OCI-LY1 (cell line): ENCODE measurements at regions not wholly inside any gene's neighbourhood (a gene's known extent, or its start where the extent isn't known, plus 50 kb on each side); places are given as distances from the start of the nearest gene placed in this dataset.

Experiments
- H2AFZ ChIP-seq: fragments of 200-600 bp; sonication (generic), shearing (Covaris generic); 2 replicates; pipeline ENCODE4 v1.6.0; 2014; ENCODE audit warnings: antibody characterized with exemption, mild to moderate bottlenecking, low read length
- H3F3A ChIP-seq: fragments of 200-600 bp; sonication (generic), shearing (Covaris generic); 2 replicates; pipeline ENCODE4 v1.6.0; 2014; ENCODE audit warnings: mild to moderate bottlenecking, antibody characterized with exemption, low read length, moderate library complexity; ENCODE audit not compliant: insufficient read depth
- H3K27ac ChIP-seq: fragments of 200-600 bp; sonication (generic); 2 replicates; pipeline ENCODE4 v1.5.1; 2014; ENCODE audit warnings: low read length, mixed run types, mild to moderate bottlenecking, low read depth; ENCODE audit not compliant: poor library complexity, severe bottlenecking
- H3K27me3 ChIP-seq: fragments of 200-600 bp; sonication (generic); 2 replicates; pipeline ENCODE4 v1.6.0; 2014; ENCODE audit warnings: antibody characterized with exemption, mild to moderate bottlenecking, low read length, moderate library complexity; ENCODE audit not compliant: insufficient read depth
- H3K36me3 ChIP-seq: fragments of 200-600 bp; sonication (generic); 2 replicates; pipeline ENCODE4 v1.6.1; 2014; ENCODE audit warnings: mild to moderate bottlenecking, antibody characterized with exemption, low read length, moderate library complexity, mixed read lengths; ENCODE audit not compliant: insufficient read depth
- H3K4me1 ChIP-seq: fragments of 200-600 bp; sonication (generic); 2 replicates; pipeline ENCODE4 v1.5.1; 2014; ENCODE audit warnings: mild to moderate bottlenecking, low read length, moderate library complexity; ENCODE audit not compliant: insufficient read depth, severe bottlenecking
- H3K4me2 ChIP-seq: fragments of 200-600 bp; sonication (generic), shearing (Covaris generic); 2 replicates; pipeline ENCODE4 v1.6.1; 2014; ENCODE audit warnings: low read length
- H3K4me3 ChIP-seq: fragments of 200-600 bp; sonication (generic); 2 replicates; pipeline ENCODE4 v1.5.1; 2014; ENCODE audit warnings: low read length, low read depth, mild to moderate bottlenecking, mixed read lengths; ENCODE audit not compliant: poor library complexity, severe bottlenecking
- H3K79me2 ChIP-seq: fragments of 200-600 bp; shearing (Covaris generic); 2 replicates; pipeline ENCODE4 v1.6.1; 2016; ENCODE audit warnings: mixed run types, low read length, mixed read lengths; ENCODE audit not compliant: insufficient read depth
- H3K9ac ChIP-seq: fragments of 200-600 bp; sonication (generic), shearing (Covaris generic); 2 replicates; pipeline ENCODE4 v1.6.1; 2014; ENCODE audit warnings: mild to moderate bottlenecking, low read length, mixed read lengths
- H3K9me2 ChIP-seq: fragments of 200-600 bp; sonication (generic), shearing (Covaris generic); 2 replicates; pipeline ENCODE4 v1.6.1; 2014; ENCODE audit warnings: low read depth, mild to moderate bottlenecking, low read length, mixed read lengths
- H3K9me3 ChIP-seq: fragments of 200-600 bp; shearing (Covaris generic); 2 replicates; pipeline ENCODE4 v1.6.1; 2014; ENCODE audit warnings: low read length, mixed read lengths
- H4K20me1 ChIP-seq: fragments of 200-600 bp; sonication (generic), shearing (Covaris generic); 2 replicates; pipeline ENCODE4 v1.6.0; 2016; ENCODE audit warnings: mild to moderate bottlenecking, low read length; ENCODE audit not compliant: insufficient read depth
- CTCF ChIP-seq: fragments of 200-600 bp; sonication (generic), shearing (Covaris generic); IDR thresholded peaks from 2 replicates; pipeline ENCODE4 v1.5.1; 2017; ENCODE audit warnings: mild to moderate bottlenecking, antibody characterized with exemption, low read length, moderate library complexity, mixed read lengths
- EZH2 ChIP-seq: fragments of 200-600 bp; sonication (generic), shearing (Covaris generic); IDR thresholded peaks from 2 replicates; pipeline ENCODE4 v1.8.0; 2017; ENCODE audit warnings: borderline replicate concordance, mixed run types, mild to moderate bottlenecking, antibody characterized with exemption, low read length, moderate library complexity, mixed read lengths

GRCh38 chr16:79698341-79698753 is 97.8 kb upstream of the MAF start:
- H3K36me3 ChIP-seq: no peaks in the 10 kb centered on the region
- no peaks in the 10 kb centered on the region for H3F3A ChIP-seq
- no peaks in the 10 kb centered on the region for H3K9me2 ChIP-seq
- no peak overlapping the region for H2AFZ ChIP-seq
- no peak overlapping the region for H3K4me3 ChIP-seq
- H4K20me1 ChIP-seq: no peaks in the 10 kb centered on the region
- 0 out of 2 replicates have a peak, but pooled peaks cover under 1% of the 10 kb centered on the region for H3K9me3 ChIP-seq
- H3K9ac ChIP-seq: no peak overlapping the region
- H3K4me2 ChIP-seq: no peak overlapping the region
- H3K79me2 ChIP-seq: no peaks in the 10 kb centered on the region
- no peak for TF ChIP-seq CTCF
- no peak for TF ChIP-seq EZH2
- no peak overlapping the region for H3K27ac ChIP-seq
- H3K27me3 ChIP-seq: no peaks in the 10 kb centered on the region
- H3K4me1 ChIP-seq: no peaks in the 10 kb centered on the region

GRCh38 chr16:79697562-79698112 is 97.1 kb upstream of the MAF start:
- Histone ChIP-seq H3K9ac (no peak overlapping the region), H3K27me3 (no peaks in the 10 kb centered on the region), H3K36me3 (no peaks in the 10 kb centered on the region), H3K4me1 (no peaks in the 10 kb centered on the region), H3K27ac (no peak overlapping the region), H3K9me2 (no peaks in the 10 kb centered on the region), H2AFZ (no peak overlapping the region), H3F3A (no peaks in the 10 kb centered on the region), H3K4me3 (no peak overlapping the region), H4K20me1 (no peaks in the 10 kb centered on the region), H3K4me2 (no peak overlapping the region), H3K79me2 (no peaks in the 10 kb centered on the region), H3K9me3 (0 out of 2 replicates have a peak, but pooled peaks cover 3% of the 10 kb centered on the region)
- TF ChIP-seq CTCF: no peak
- TF ChIP-seq EZH2: no peak

- no peak overlapping the region for H3K9ac ChIP-seq
- H3K36me3 ChIP-seq: no peaks in the 10 kb centered on the region
- H3K4me1 ChIP-seq: no peaks in the 10 kb centered on the region
- H3K79me2 ChIP-seq: no peaks in the 10 kb centered on the region
- H3F3A ChIP-seq: no peaks in the 10 kb centered on the region
- H4K20me1 ChIP-seq: no peaks in the 10 kb centered on the region
- H2AFZ ChIP-seq: no peak overlapping the region
- H3K27ac ChIP-seq: no peak overlapping the region
- no peaks in the 10 kb centered on the region for H3K27me3 ChIP-seq
- no peak overlapping the region for H3K4me2 ChIP-seq
- TF ChIP-seq CTCF (no peak), EZH2 (no peak)
- no peaks in the 10 kb centered on the region for H3K9me2 ChIP-seq
- H3K9me3 ChIP-seq: 0 out of 2 replicates have a peak, but pooled peaks cover 3% of the 10 kb centered on the region
- no peak overlapping the region for H3K4me3 ChIP-seq
These were observed 90.5 kb upstream of the MAF start for GRCh38 chr16:79691007-79691406.
